Retina (tissue), 1 donor: ENCODE measurements at regions not wholly inside any gene's neighbourhood (a gene's known extent, or its start where the extent isn't known, plus 50 kb on each side); places are given as distances from the start of the nearest gene placed in this dataset.

Experiments used
- DNase-seq: peaks from one replicate; pipeline ENCODE4 v3.0.0-alpha.2; 2016

- no peak for DNase-seq
These were observed 343.6 kb downstream of the LPIN1 start for GRCh38 chr2:12090072-12090471.

GRCh38 chr2:12090590-12090989, 344.2 kb downstream of the LPIN1 start:
- no peak for DNase-seq

GRCh38 chr2:12091201-12091806, 344.9 kb downstream of the LPIN1 start:
- DNase-seq, result no peak

- DNase-seq, result no peak
These were observed 347.7 kb downstream of the LPIN1 start for GRCh38 chr2:12094134-12094533.

- DNase-seq, result no peak
These were observed 349.8 kb downstream of the LPIN1 start for GRCh38 chr2:12096051-12096787.

- no peak for DNase-seq
These were observed 350.5 kb downstream of the LPIN1 start for GRCh38 chr2:12096788-12097449.

GRCh38 chr2:12097859-12098258, 351.4 kb downstream of the LPIN1 start:
- DNase-seq, result no peak

GRCh38 chr2:12099374-12099773, 352.9 kb downstream of the LPIN1 start:
- DNase-seq, result no peak

GRCh38 chr2:12102679-12103078, 356.2 kb downstream of the LPIN1 start:
- no peak for DNase-seq

- DNase-seq, result no peak
These were observed 358.7 kb downstream of the LPIN1 start for GRCh38 chr2:12105180-12105579.

GRCh38 chr2:12106440-12107080, 360.1 kb downstream of the LPIN1 start:
- no peak for DNase-seq

- no peak for DNase-seq
These were observed 360.9 kb downstream of the LPIN1 start for GRCh38 chr2:12107321-12107720.

- DNase-seq, result no peak
These were observed 361.5 kb downstream of the LPIN1 start for GRCh38 chr2:12107939-12108338.

GRCh38 chr2:12109363-12110017, 363.1 kb downstream of the LPIN1 start:
- no peak for DNase-seq

- DNase-seq, result no peak
These were observed 363.6 kb downstream of the LPIN1 start for GRCh38 chr2:12110074-12110473.

GRCh38 chr2:12110481-12110880, 364.0 kb downstream of the LPIN1 start:
- DNase-seq, result no peak

- no peak for DNase-seq
These were observed 367.0 kb downstream of the LPIN1 start for GRCh38 chr2:12113412-12113811.

GRCh38 chr2:12114816-12115215, 368.4 kb downstream of the LPIN1 start:
- DNase-seq, result no peak

GRCh38 chr2:12116228-12116750, 369.9 kb downstream of the LPIN1 start:
- DNase-seq, result no peak

GRCh38 chr2:12119841-12120240, 373.4 kb downstream of the LPIN1 start:
- DNase-seq, result no peak

GRCh38 chr2:12120281-12121150, 374.1 kb downstream of the LPIN1 start:
- DNase-seq, result peak; percentile 20

- DNase-seq, result no peak
These were observed 378.4 kb downstream of the LPIN1 start for GRCh38 chr2:12124790-12125189.
